Panc1 (cell line): ENCODE measurements at regions not wholly inside any gene's neighbourhood (a gene's known extent, or its start where the extent isn't known, plus 50 kb on each side); places are given as distances from the start of the nearest gene placed in this dataset.
"Not testable (repeated sequence)": the region's sequence is repeated elsewhere in the genome, so short reads cannot be mapped to it uniquely, and the experiment has no call there.

Source experiments
- ATAC-seq: fragments of 200-7000 bp; cut with Tn5 transposase; 2 replicates; pipeline ENCODE4 v1.9.1; 2020; ENCODE audit warnings: mild to moderate bottlenecking, moderate library complexity
- BruUV-seq: library from RNA; stranded (reverse); fragments of 400-500 nt; replicated peaks from 2 replicates; lab custom pipeline; 2021; lab: Mats Ljungman, UMichigan
- CTCF ChIA-PET: fragments of 300-600 bp; sonication (Branson Sonifier 250); formaldehyde crosslinking; loops from one replicate; lab custom pipeline; 2022; ENCODE audit warnings: antibody characterized with exemption; lab: Charles Lee
- POLR2A ChIA-PET: fragments of 300-600 bp; sonication (Branson Sonifier 250); formaldehyde crosslinking; loops from one replicate; lab custom pipeline; 2022; ENCODE audit warnings: antibody characterized with exemption; lab: Charles Lee
- DNase-seq: peaks from one replicate; pipeline ENCODE4 v3.0.0-alpha.2; 2010; ENCODE audit warnings: low read depth, low spot score
- H3K27ac ChIP-seq: 2 replicates; pipeline ENCODE4 v1.5.1; 2011; ENCODE audit warnings: mild to moderate bottlenecking, low read length, inconsistent platforms
- H3K27me3 ChIP-seq: fragments of 200-500 bp; sonication (Bioruptor generic); 2 replicates; pipeline ENCODE4 v1.6.0; 2014; ENCODE audit warnings: low read length, inconsistent platforms; ENCODE audit not compliant: control insufficient read depth, insufficient read depth
- H3K36me3 ChIP-seq: fragments of 200-500 bp; sonication (Bioruptor generic); 2 replicates; pipeline ENCODE4 v1.5.1; 2014; ENCODE audit warnings: inconsistent platforms, mild to moderate bottlenecking, low read length, moderate library complexity; ENCODE audit not compliant: control insufficient read depth, insufficient read depth
- H3K4me1 ChIP-seq: 2 replicates; pipeline ENCODE4 v1.5.1; 2011; ENCODE audit warnings: inconsistent platforms, mild to moderate bottlenecking, low read length, moderate library complexity; ENCODE audit not compliant: control insufficient read depth, insufficient read depth
- H3K4me3 ChIP-seq, 2 experiments: 2 replicates each; pipeline ENCODE4 v1.5.1; 2011 to 2012; ENCODE audit warnings: low read depth in 2 of 2, low read length in 2 of 2, mild to moderate bottlenecking in 2 of 2, inconsistent platforms in 1 of 2, moderate library complexity in 1 of 2
- H3K9me3 ChIP-seq: fragments of 200-500 bp; sonication (Bioruptor generic); 2 replicates; pipeline ENCODE4 v1.5.1; 2014; ENCODE audit warnings: low read depth, mild to moderate bottlenecking, inconsistent platforms, low read length, moderate library complexity; ENCODE audit not compliant: control insufficient read depth, insufficient read depth
- CTCF ChIP-seq: fragments of 450-650 bp; IDR thresholded peaks from 2 replicates; pipeline ENCODE4 v1.5.1; 2017; ENCODE audit warnings: mild to moderate bottlenecking
- POLR2AphosphoS5 ChIP-seq: IDR thresholded peaks from 2 replicates; pipeline ENCODE4 v1.6.1; 2012; ENCODE audit warnings: mild to moderate bottlenecking, low read depth, low read length, moderate library complexity
- REST ChIP-seq, 2 experiments: IDR thresholded peaks; 2 replicates each; pipeline ENCODE4 v1.6.1; 2011 to 2012; ENCODE audit warnings: low read depth in 2 of 2, control low read depth in 1 of 2, low read length in 1 of 2, mild to moderate bottlenecking in 1 of 2, moderate library complexity in 1 of 2; ENCODE audit not compliant: insufficient read depth in 1 of 2
- SIN3A ChIP-seq: IDR thresholded peaks from 2 replicates; pipeline ENCODE4 v1.6.1; 2012; ENCODE audit warnings: low read depth, mild to moderate bottlenecking, low read length, moderate library complexity, borderline replicate concordance; ENCODE audit not compliant: insufficient read depth
- TCF7L2 ChIP-seq: IDR thresholded peaks from 2 replicates; pipeline ENCODE4 v1.6.1; 2011; ENCODE audit warnings: mild to moderate bottlenecking, low read depth, low read length, inconsistent platforms
- in situ Hi-C: cut with HindIII; loops from 2 replicates; pipeline ENCODE4 v1.10.0; 2016; ENCODE audit warnings: low sequenced_read_pairs, low pct_unique_long_range_greater_than_20kb
- intact Hi-C: fragments of 100-400 bp; cut with micrococcal nuclease; formaldehyde crosslinking; loops from one replicate; pipeline ENCODE4 v1.10.0; 2022; ENCODE audit not compliant: unreplicated experiment

GRCh38 chr12:131513606-131514005, 197.3 kb upstream of the SFSWAP start:
- Histone ChIP-seq H3K4me3 (no peak overlapping the region), H3K27ac (no peak overlapping the region), H3K36me3 (no peaks in the 10 kb centered on the region), H3K9me3 (no peaks in the 10 kb centered on the region), H3K27me3 (peaks cover 6% of the 10 kb centered on the region), H3K4me1 (no peaks in the 10 kb centered on the region)
- ATAC-seq = no peak
- DNase-seq = no peak
- TF ChIP-seq CTCF = no peak
- TF ChIP-seq SIN3A = no peak
- no peak for TF ChIP-seq POLR2AphosphoS5
- no peak for TF ChIP-seq TCF7L2
- no peak for TF ChIP-seq REST (IDR thresholded peaks at IDR 0.05; ENCODE audit: insufficient read depth in 1 of 2, low read depth in 2 of 2, low read length in 1 of 2)
- POLR2A ChIA-PET = no interaction called here
- in situ Hi-C loops = no loop called here
- intact Hi-C loops = no loop called here
- BruUV-seq = no TSS peak
- CTCF ChIA-PET = no interaction called here

DNA sequence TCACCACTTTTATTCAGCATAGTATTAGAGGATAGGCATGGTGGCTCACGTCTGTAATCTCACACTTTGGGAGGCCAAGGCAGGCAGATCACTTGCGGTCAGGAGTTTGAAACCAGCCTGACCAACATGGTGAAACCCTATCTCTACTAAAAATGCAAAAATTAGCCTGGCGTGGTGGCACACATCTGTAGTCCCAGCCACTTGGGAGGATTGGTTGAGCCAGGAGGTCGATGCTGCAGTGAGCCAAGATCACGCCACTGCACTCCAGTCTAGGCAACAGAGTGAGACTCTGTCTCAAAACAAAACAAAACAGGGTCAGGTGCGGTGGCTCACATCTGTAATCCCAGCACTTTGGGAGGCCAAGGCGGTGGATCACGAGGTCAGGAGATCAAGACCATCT, 190.3 kb upstream of the SFSWAP start:
- ATAC-seq, H3K27me3 ChIP-seq, H3K4me3 ChIP-seq, H3K36me3 ChIP-seq, POLR2A ChIA-PET, DNase-seq, BruUV-seq, CTCF ChIA-PET, H3K27ac ChIP-seq, H3K4me1 ChIP-seq, in situ Hi-C loops, H3K9me3 ChIP-seq, intact Hi-C loops: not testable (repeated sequence)

DNA sequence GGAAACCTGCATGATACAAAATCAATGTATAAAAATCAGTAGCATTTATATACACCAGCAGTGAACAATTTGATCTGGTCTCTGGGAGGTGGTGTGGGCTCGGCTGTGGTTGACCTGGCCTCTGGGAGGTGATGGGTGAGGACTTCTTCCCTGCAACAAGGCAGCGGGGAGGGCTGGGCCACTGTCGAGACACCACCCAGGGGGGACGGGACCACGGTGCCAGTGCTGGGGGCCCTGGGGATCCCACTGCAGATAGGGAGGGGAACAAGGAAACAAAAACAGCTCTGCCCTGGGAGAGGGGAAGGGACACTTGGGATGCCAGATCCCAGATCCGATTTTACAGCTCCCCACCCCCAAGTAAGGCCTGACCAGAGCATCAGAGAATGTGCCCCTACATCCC, 189.6 kb upstream of the SFSWAP start:
- no TSS peak for BruUV-seq
- H3K36me3 ChIP-seq = no peaks in the 10 kb centered on the region
- no peaks in the 10 kb centered on the region for H3K9me3 ChIP-seq
- intact Hi-C loops = no loop called here
- no peak overlapping the region for H3K27ac ChIP-seq
- POLR2A ChIA-PET = no interaction called here
- no peaks in the 10 kb centered on the region for H3K4me1 ChIP-seq
- ATAC-seq (no peak), DNase-seq (no peak)
- CTCF ChIA-PET = no interaction called here
- H3K4me3 ChIP-seq = no peak overlapping the region
- TF ChIP-seq REST (IDR thresholded peaks at IDR 0.05; ENCODE audit: insufficient read depth in 1 of 2, low read depth in 2 of 2, low read length in 1 of 2) (no peak), SIN3A (no peak), CTCF (no peak), TCF7L2 (no peak), POLR2AphosphoS5 (no peak)
- in situ Hi-C loops = no loop called here
- no peaks in the 10 kb centered on the region; the same call in 1 of the 2 replicates for H3K27me3 ChIP-seq
